Caco-2 (cell line): ENCODE measurements at regions not wholly inside any gene's neighbourhood (a gene's known extent, or its start where the extent isn't known, plus 50 kb on each side); places are given as distances from the start of the nearest gene placed in this dataset.
A peak's percentile ranks its signal among the peaks of the same experiment; 100 is the strongest.

ENCODE experiments used
- BruUV-seq: library from RNA; stranded (reverse); fragments of 400-500 nt; replicated peaks from 2 replicates; lab custom pipeline; 2021; lab: Mats Ljungman, UMichigan
- CTCF ChIA-PET: fragments of 300-600 bp; sonication (Branson Sonifier 250); formaldehyde crosslinking; loops from one replicate; lab custom pipeline; 2022; ENCODE audit warnings: antibody characterized with exemption; lab: Charles Lee
- POLR2A ChIA-PET: fragments of 300-600 bp; sonication (Branson Sonifier 250); formaldehyde crosslinking; loops from one replicate; lab custom pipeline; 2022; ENCODE audit warnings: antibody characterized with exemption; lab: Charles Lee
- DNase-seq, 2 experiments: peaks; one replicate each; pipeline versions ENCODE4 v3.0.0 to v3.0.0-alpha.2; 2020 to 2022
- H3K27me3 ChIP-seq: replicated peaks from 2 replicates; pipeline ENCODE4 v1.6.0; 2011; ENCODE audit warnings: low read length; ENCODE audit not compliant: control insufficient read depth, insufficient read depth
- H3K36me3 ChIP-seq: 2 replicates; pipeline ENCODE4 v1.5.1; 2011; ENCODE audit warnings: low read length; ENCODE audit not compliant: control insufficient read depth, insufficient read depth
- H3K4me1 ChIP-seq: fragments of 250-450 bp; sonication (Bioruptor Pico); 2 replicates; pipeline ENCODE4 v1.5.1; 2020; ENCODE audit warnings: mild to moderate bottlenecking
- H3K4me3 ChIP-seq: 2 replicates; pipeline ENCODE4 v1.5.1; 2011; ENCODE audit warnings: low read depth, mild to moderate bottlenecking, control low read depth, low read length
- H3K9me3 ChIP-seq: fragments of 250-450 bp; sonication (Bioruptor Pico); 2 replicates; pipeline ENCODE4 v1.5.1; 2020; ENCODE audit warnings: mild to moderate bottlenecking, moderate library complexity
- H3K27ac Mint-ChIP-seq: one replicate; pipeline ENCODE4 v1.8.0; 2022; ENCODE audit warnings: mixed read lengths; ENCODE audit not compliant: unreplicated experiment
- H3K27me3 Mint-ChIP-seq: one replicate; pipeline ENCODE4 v1.8.0; 2022; ENCODE audit warnings: mixed read lengths; ENCODE audit not compliant: insufficient read depth, unreplicated experiment
- H3K36me3 Mint-ChIP-seq: one replicate; pipeline ENCODE4 v1.8.0; 2022; ENCODE audit warnings: mild to moderate bottlenecking, mixed read lengths; ENCODE audit not compliant: insufficient read depth, unreplicated experiment
- H3K4me1 Mint-ChIP-seq: one replicate; pipeline ENCODE4 v1.8.0; 2022; ENCODE audit warnings: low read depth, mixed read lengths; ENCODE audit not compliant: unreplicated experiment
- H3K4me3 Mint-ChIP-seq: one replicate; pipeline ENCODE4 v1.8.0; 2022; ENCODE audit warnings: mild to moderate bottlenecking, moderate library complexity, mixed read lengths; ENCODE audit not compliant: unreplicated experiment
- H3K9me3 Mint-ChIP-seq: one replicate; pipeline ENCODE4 v1.8.0; 2022; ENCODE audit warnings: mixed read lengths; ENCODE audit not compliant: unreplicated experiment
- intact Hi-C: fragments of 100-400 bp; cut with micrococcal nuclease; formaldehyde crosslinking; loops from one replicate; pipeline ENCODE4 v1.10.0; 2022; ENCODE audit not compliant: unreplicated experiment
- TF ChIP-seq, protein P1 (sequence below), 2 experiments: fragments of 200-600 bp in 1 of 2; IDR thresholded peaks; 1 replicate in 1 of 2; 2 replicates in 1 of 2; pipeline versions ENCODE4 v1.5.1 to v1.8.0; 2011 to 2022; ENCODE audit warnings: antibody characterized with exemption in 1 of 2, control low read depth in 1 of 2, inconsistent platforms in 1 of 2, low read depth in 1 of 2, low read length in 1 of 2, mild to moderate bottlenecking in 1 of 2, moderate library complexity in 1 of 2; ENCODE audit not compliant: insufficient read depth in 1 of 2, severe bottlenecking in 1 of 2, unreplicated experiment in 1 of 2

- ChIA-PET CTCF (no interaction called here), POLR2A (no interaction called here)
- Mint-ChIP-seq H3K27me3 (peaks cover 17% of the 10 kb centered on the region), H3K9me3 (no peaks in the 10 kb centered on the region), H3K4me3 (no peak overlapping the region), H3K4me1 (no peaks in the 10 kb centered on the region), H3K27ac (no peak overlapping the region), H3K36me3 (no peaks in the 10 kb centered on the region)
- TF ChIP-seq, protein P1, sequence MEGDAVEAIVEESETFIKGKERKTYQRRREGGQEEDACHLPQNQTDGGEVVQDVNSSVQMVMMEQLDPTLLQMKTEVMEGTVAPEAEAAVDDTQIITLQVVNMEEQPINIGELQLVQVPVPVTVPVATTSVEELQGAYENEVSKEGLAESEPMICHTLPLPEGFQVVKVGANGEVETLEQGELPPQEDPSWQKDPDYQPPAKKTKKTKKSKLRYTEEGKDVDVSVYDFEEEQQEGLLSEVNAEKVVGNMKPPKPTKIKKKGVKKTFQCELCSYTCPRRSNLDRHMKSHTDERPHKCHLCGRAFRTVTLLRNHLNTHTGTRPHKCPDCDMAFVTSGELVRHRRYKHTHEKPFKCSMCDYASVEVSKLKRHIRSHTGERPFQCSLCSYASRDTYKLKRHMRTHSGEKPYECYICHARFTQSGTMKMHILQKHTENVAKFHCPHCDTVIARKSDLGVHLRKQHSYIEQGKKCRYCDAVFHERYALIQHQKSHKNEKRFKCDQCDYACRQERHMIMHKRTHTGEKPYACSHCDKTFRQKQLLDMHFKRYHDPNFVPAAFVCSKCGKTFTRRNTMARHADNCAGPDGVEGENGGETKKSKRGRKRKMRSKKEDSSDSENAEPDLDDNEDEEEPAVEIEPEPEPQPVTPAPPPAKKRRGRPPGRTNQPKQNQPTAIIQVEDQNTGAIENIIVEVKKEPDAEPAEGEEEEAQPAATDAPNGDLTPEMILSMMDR (IDR thresholded peaks at IDR 0.05; ENCODE audit: insufficient read depth in 1 of 2, low read depth in 1 of 2, low read length in 1 of 2, severe bottlenecking in 1 of 2, unreplicated experiment in 1 of 2): peak in 1 of 2 experiments; percentile 30
- DNase-seq: no peak
- no peaks in the 10 kb centered on the region for H3K36me3 ChIP-seq
- H3K27me3 ChIP-seq: no peaks in the 10 kb centered on the region
- no peaks in the 10 kb centered on the region for H3K9me3 ChIP-seq
- H3K4me1 ChIP-seq: no peaks in the 10 kb centered on the region
- no TSS peak for BruUV-seq
- H3K4me3 ChIP-seq: no peak overlapping the region
- intact Hi-C loops: loop anchor here (1.0 kb wide), 1 partner anchor 179 kb away; no protein-coding TSS in a partner anchor
These were observed 134.0 kb upstream of the FAM78B start for GRCh38 chr1:166300767-166301166.

- Histone ChIP-seq H3K36me3 (no peaks in the 10 kb centered on the region), H3K4me1 (no peaks in the 10 kb centered on the region), H3K9me3 (no peaks in the 10 kb centered on the region), H3K27me3 (no peaks in the 10 kb centered on the region), H3K4me3 (no peak overlapping the region)
- no peaks in the 10 kb centered on the region for H3K9me3 Mint-ChIP-seq
- H3K4me3 Mint-ChIP-seq: no peak overlapping the region
- ChIA-PET POLR2A (no interaction called here), CTCF (interaction anchor here (0.5 kb wide), 1 partner anchor 592 kb away, joined by 6 read pairs; no protein-coding TSS in a partner anchor)
- no TSS peak for BruUV-seq
- H3K4me1 Mint-ChIP-seq: no peaks in the 10 kb centered on the region
- intact Hi-C loops: no loop called here
- H3K36me3 Mint-ChIP-seq: no peaks in the 10 kb centered on the region
- H3K27ac Mint-ChIP-seq: no peak overlapping the region
- TF ChIP-seq, protein P1 (IDR thresholded peaks at IDR 0.05; ENCODE audit: insufficient read depth in 1 of 2, low read depth in 1 of 2, low read length in 1 of 2, severe bottlenecking in 1 of 2, unreplicated experiment in 1 of 2): no peak
- no peak for DNase-seq
- peaks cover 19% of the 10 kb centered on the region for H3K27me3 Mint-ChIP-seq
These were observed 136.4 kb upstream of the FAM78B start for GRCh38 chr1:166302989-166303758.

GRCh38 chr1:166304131-166304530, 137.3 kb upstream of the FAM78B start:
- Histone ChIP-seq H3K36me3 (no peaks in the 10 kb centered on the region), H3K9me3 (no peaks in the 10 kb centered on the region), H3K4me3 (no peak overlapping the region), H3K27me3 (no peaks in the 10 kb centered on the region), H3K4me1 (no peaks in the 10 kb centered on the region)
- H3K36me3 Mint-ChIP-seq: no peaks in the 10 kb centered on the region
- no peak for DNase-seq
- intact Hi-C loops: no loop called here
- H3K4me1 Mint-ChIP-seq: no peaks in the 10 kb centered on the region
- no peak overlapping the region for H3K27ac Mint-ChIP-seq
- TF ChIP-seq, protein P1 (IDR thresholded peaks at IDR 0.05; ENCODE audit: insufficient read depth in 1 of 2, low read depth in 1 of 2, low read length in 1 of 2, severe bottlenecking in 1 of 2, unreplicated experiment in 1 of 2): no peak
- no peaks in the 10 kb centered on the region for H3K9me3 Mint-ChIP-seq
- peaks cover 19% of the 10 kb centered on the region for H3K27me3 Mint-ChIP-seq
- CTCF ChIA-PET: no interaction called here
- H3K4me3 Mint-ChIP-seq: no peak overlapping the region
- BruUV-seq: no TSS peak
- POLR2A ChIA-PET: no interaction called here
